UCSD-AML1 (cell line): ENCODE measurements at regions not wholly inside any gene's neighbourhood (a gene's known extent, or its start where the extent isn't known, plus 50 kb on each side); places are given as distances from the start of the nearest gene placed in this dataset.
"Not testable (repeated sequence)": the region's sequence is repeated elsewhere in the genome, so short reads cannot be mapped to it uniquely, and the experiment has no call there.

ENCODE experiments used
- DNase-seq: peaks from one replicate; lab custom pipeline; 2025; ENCODE audit not compliant: unreplicated experiment; lab: John Stamatoyannopoulos, UW

GRCh38 chr10:63077800-63078199 lies 55.3 kb upstream of the NRBF2 start:
- DNase-seq, result no peak

- no peak for DNase-seq
Measured at GRCh38 chr10:63072951-63073350, 60.2 kb upstream of the NRBF2 start.

- no peak for DNase-seq
Measured at GRCh38 chr10:63071145-63071544, 62.0 kb upstream of the NRBF2 start.

GRCh38 chr10:63069318-63069717 lies 63.8 kb upstream of the NRBF2 start:
- no peak for DNase-seq

GRCh38 chr10:63068246-63068645 lies 64.9 kb upstream of the NRBF2 start:
- DNase-seq, result no peak

- DNase-seq, result no peak
Measured at GRCh38 chr10:63066606-63067005, 66.5 kb upstream of the NRBF2 start.

- no peak for DNase-seq
Measured at GRCh38 chr10:63064706-63065105, 68.4 kb upstream of the NRBF2 start.

GRCh38 chr10:63058236-63058635 lies 74.9 kb upstream of the NRBF2 start:
- no peak for DNase-seq

- no peak for DNase-seq
Measured at GRCh38 chr10:63057509-63057908, 75.6 kb upstream of the NRBF2 start.

- no peak for DNase-seq
Measured at GRCh38 chr10:63055705-63056104, 77.4 kb upstream of the NRBF2 start.

GRCh38 chr10:63054889-63055611 lies 78.1 kb upstream of the NRBF2 start:
- DNase-seq, result no peak

- no peak for DNase-seq
Measured at GRCh38 chr10:63052083-63052482, 81.0 kb upstream of the NRBF2 start.

GRCh38 chr10:63042256-63042655 lies 90.9 kb upstream of the NRBF2 start:
- DNase-seq, result no peak

- not testable (repeated sequence) for DNase-seq
Measured at GRCh38 chr10:63033616-63034185, 99.4 kb upstream of the NRBF2 start.

GRCh38 chr10:63030536-63030935 lies 102.6 kb upstream of the NRBF2 start:
- no peak for DNase-seq

- DNase-seq, result no peak
Measured at GRCh38 chr10:63027531-63027930, 105.6 kb upstream of the NRBF2 start.

- no peak for DNase-seq
Measured at GRCh38 chr10:63021225-63021624, 111.9 kb upstream of the NRBF2 start.

GRCh38 chr10:63013755-63014154 lies 119.4 kb upstream of the NRBF2 start:
- DNase-seq, result no peak

GRCh38 chr10:63012623-63013022 lies 120.5 kb upstream of the NRBF2 start:
- no peak for DNase-seq

GRCh38 chr10:63010203-63010602 lies 122.9 kb upstream of the NRBF2 start:
- DNase-seq, result no peak

- DNase-seq, result no peak
Measured at GRCh38 chr10:63008491-63008890, 124.6 kb upstream of the NRBF2 start.

- no peak for DNase-seq
Measured at GRCh38 chr10:63007112-63007511, 126.0 kb upstream of the NRBF2 start.

- DNase-seq, result no peak
Measured at GRCh38 chr10:63005246-63005645, 127.9 kb upstream of the NRBF2 start.
